HG02981 (cell line): ENCODE measurements at regions not wholly inside any gene's neighbourhood (a gene's known extent, or its start where the extent isn't known, plus 50 kb on each side); places are given as distances from the start of the nearest gene placed in this dataset.

Source experiments
- ATAC-seq: cut with Tn5 transposase; IDR thresholded peaks from one replicate; pipeline ENCODE4 v1.9.1; 2021; ENCODE audit warnings: mild to moderate bottlenecking, moderate library complexity; ENCODE audit not compliant: unreplicated experiment

DNA sequence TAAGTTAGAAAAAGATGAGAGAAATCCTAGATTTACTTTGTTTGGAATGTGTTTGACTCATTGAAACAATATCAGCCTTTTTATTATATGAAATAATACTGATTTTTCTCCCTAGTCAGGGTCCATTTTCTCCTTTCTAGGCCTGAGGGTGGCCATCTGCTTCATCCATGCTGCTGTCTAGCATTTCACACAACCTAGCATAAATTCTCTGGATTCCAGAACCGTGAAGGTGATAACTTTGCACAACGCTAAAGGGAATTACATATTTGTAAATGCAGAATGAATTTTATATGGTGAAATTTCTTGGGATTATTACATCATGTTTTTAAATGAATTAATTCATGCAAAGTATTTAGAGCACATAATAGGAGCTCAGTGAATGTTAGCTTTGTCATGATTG is 505.1 kb downstream of the INHBA start:
- ATAC-seq: no peak

- no peak for ATAC-seq
Observed at GRCh38 chr7:41193738-41194282, 509.1 kb downstream of the INHBA start.

- ATAC-seq: no peak
Observed at GRCh38 chr7:41190581-41190980, 512.3 kb downstream of the INHBA start.

- no peak for ATAC-seq
Observed at GRCh38 chr7:41189866-41190265, 513.0 kb downstream of the INHBA start.

DNA sequence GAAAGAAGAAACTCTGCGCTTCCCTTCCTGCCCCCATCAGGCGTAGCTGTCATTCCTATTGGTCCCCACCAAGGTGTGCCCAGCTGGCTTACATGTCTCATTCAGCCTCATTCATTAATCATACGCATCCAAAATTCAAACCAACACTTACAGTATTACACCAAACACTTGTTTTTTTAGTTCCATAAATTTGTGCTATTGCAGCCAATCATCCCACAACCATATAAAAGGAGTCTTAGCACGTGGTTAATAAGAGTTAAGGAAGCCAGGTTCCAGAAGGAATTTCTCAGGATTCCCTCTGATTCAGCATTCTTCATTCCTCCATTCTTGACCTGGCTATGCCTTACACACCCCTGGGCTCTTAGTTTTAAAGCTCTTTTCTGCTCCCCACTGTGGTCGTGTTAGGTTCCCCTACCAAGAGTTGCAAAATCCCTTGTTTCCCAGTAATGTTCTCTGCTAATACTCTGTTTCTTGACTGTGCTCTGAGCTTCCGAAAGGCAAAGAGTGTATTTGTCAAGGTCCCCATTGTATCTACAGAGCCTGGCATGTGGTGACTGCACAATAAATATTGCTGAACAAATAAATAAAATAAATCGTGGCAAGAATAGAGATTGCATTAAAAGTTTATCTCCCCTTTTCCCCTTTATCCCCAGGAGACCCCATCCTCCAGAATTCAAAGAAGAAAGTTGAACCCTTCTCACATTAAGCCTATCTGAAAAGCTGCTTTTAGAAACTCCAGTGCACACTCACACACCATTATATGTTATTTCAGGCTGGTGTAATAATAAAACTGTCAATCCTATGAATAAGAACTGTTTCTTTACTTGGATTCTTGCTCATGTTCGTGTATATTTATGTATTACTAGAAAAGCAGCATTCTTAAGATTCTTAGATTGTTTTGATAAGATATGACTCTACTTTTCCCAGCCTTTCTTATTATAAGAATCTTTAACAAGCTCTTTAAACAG is 514.4 kb downstream of the INHBA start:
- no peak for ATAC-seq

DNA sequence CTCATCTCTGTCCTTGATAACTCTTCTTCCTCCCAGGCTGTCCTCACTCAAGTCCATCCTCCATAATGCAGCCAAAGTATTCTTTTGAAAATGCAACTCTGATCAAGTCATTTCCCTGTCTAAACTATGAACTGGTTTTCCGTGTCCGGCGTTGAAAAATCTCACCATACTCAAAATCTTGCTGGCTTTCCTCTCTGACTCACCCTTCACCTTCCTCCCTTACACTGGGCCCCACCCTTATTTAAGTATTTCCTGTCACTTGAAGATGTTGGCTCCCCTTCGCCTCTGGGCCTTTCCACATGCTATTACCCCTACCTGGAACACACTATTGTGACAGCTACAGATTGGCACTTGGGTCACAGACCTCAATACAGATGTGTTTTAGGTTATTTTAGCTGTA is 515.6 kb downstream of the INHBA start:
- ATAC-seq: no peak

DNA sequence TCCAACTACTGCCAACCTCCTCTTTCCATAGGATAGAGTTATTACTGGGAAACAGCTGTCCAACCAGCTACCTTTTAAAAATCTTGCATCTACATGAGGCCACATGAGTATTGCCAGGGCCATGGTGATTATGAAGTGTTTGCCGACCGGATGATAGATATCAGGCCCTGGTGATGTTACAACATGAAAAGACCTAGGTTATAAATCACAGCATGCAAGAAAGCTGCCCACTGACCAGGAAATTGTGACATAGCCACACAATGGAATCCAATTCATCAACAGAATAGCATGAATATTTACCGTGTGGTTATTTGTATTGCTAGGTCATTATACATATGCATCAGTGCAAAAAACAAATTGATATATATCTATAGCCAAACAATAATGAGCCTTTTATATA is 517.0 kb downstream of the INHBA start:
- no peak for ATAC-seq

- ATAC-seq: no peak
Observed at GRCh38 chr7:41183741-41184140, 519.1 kb downstream of the INHBA start.

DNA sequence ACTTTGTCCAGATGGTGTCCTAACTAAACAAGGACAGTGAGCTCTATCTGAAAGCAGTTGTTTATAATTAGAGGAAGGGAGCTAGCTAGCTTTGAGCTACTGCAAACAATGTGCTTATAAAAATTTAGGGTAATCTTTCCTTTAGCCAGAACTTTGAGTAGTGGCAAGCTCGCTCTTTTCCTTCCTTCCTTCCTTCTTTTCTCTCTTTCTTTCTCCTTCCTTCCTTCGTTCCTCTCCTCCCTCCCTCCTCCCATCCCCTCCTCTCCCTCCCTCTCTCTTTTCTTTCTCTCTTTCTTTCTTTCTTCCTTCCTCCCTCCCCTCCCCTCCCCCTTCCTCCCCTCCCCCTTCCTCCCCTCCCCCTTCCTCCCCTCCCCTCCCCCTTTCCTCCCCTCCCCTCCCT is 520.1 kb downstream of the INHBA start:
- ATAC-seq: no peak

GRCh38 chr7:41175435-41175834 is 527.5 kb downstream of the INHBA start:
- no peak for ATAC-seq

- no peak for ATAC-seq
Observed at GRCh38 chr7:41174521-41174920, 528.4 kb downstream of the INHBA start.

DNA sequence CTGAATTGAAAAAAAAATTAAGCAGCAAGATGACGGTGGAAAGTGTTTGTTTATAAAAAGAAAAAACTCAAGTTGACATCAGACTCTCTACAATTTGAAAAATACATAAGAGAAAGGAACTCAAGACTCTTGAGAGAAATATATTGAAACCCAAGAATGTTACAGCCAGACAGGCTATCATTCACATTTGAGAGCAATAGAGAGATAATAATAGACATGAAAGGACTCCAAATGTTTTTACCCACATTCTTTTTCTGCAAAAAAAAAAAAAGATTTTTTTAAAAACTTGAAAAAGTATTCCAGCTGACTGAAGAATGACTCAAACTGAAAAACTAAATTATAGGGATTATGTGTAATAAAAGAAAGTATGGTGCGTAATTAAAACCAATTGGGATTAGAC is 532.4 kb downstream of the INHBA start:
- no peak for ATAC-seq

GRCh38 chr7:41169317-41169716 is 533.6 kb downstream of the INHBA start:
- ATAC-seq: no peak

- no peak for ATAC-seq
Observed at GRCh38 chr7:41167836-41168235, 535.1 kb downstream of the INHBA start.

DNA sequence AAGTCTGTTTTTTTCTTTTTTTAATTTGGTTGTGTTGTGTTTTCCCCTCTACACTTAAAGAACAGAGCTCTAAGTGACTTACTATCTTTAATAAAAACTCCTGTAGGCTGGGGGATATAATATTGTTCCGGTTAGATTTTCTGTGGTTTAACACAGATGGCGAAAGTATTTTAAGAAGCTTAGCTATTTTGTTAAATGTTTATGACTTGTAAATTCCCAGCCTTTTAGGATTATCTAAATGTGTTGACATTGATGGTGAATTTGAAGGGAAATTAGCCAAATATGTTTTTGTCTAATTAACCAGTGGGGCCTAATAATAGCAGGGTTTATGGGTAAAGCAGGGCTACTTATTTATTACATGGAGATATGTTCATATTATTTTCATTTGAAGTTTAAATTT is 538.5 kb downstream of the INHBA start:
- ATAC-seq: no peak

- no peak for ATAC-seq
Observed at GRCh38 chr7:41163991-41164390, 538.9 kb downstream of the INHBA start.

DNA sequence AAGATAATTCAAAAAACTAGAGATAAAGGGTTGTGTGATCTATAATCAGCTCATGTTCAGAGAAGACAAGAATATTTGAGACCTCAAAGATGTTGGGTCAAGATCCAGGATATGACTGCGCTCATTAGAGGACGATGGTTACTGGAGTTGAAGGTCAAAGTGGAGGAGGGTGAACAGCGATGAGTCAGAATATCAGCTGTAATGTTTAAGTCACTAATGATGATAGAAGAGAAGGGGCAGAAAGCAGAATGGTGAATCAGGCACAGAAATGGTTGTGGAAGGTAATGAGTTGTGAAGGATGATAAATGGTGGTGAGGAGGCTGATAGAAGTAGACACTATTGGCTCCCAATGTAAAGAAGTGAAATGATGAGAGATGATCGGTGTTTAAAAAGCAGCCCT is 540.3 kb downstream of the INHBA start:
- no peak for ATAC-seq

DNA sequence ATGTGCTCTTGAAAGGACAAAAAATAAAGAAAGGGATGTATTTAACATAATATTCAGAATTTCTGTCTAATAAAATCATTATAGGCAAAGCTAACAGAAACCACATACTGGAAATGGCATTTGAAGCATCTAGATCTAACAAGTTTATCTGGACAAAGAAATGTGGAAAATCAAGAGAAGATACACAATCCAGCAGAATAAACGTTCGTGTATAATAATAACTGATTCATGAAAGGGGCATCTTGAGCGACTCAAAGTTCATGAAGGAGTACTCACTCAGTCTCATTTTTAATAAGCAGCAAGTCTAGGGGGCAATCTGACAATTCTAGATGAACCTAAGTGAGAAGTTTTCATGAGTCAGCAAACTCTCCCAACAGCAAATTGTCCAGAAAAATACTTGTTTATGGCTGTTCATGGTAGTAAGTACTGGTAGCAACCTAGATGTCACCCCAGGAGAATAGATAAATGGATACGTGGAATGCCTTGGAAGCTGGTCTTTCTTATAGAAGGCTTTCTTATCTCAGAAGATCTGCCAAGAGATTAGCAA is 541.8 kb downstream of the INHBA start:
- ATAC-seq: no peak

GRCh38 chr7:41156268-41156667 is 546.6 kb downstream of the INHBA start:
- ATAC-seq: no peak

- ATAC-seq: no peak
Observed at GRCh38 chr7:41153268-41153667, 549.6 kb downstream of the INHBA start.

GRCh38 chr7:41152179-41152678 is 550.7 kb downstream of the INHBA start:
- ATAC-seq: no peak

DNA sequence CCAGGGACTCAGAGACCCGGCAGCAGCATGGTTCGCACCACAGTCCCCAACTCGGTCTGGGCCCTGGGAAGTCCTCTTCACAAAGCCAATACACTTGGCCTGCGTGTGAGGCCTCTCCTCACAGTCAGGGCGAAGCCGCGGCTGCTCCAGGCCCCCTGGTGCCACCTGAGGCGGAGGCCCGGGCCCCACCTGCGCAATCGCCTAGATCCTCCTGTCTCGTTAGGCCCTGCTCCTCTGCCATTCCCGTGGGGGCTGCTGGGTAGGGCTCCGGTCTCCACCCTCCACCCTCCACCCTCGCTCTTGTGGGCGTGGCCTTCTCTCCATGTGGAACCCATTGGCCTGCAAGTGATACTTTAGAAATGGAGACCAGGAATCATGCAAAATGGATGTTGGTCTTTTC is 553.3 kb downstream of the INHBA start:
- ATAC-seq: no peak
